Epithelial cell of proximal tubule (primary cell): ENCODE measurements at regions not wholly inside any gene's neighbourhood (a gene's known extent, or its start where the extent isn't known, plus 50 kb on each side); places are given as distances from the start of the nearest gene placed in this dataset.

Experiments used
- DNase-seq: peaks from one replicate; pipeline ENCODE4 v3.0.0-alpha.2; 2011; ENCODE audit warnings: low read depth
- H3K4me3 ChIP-seq: 2 replicates; pipeline ENCODE4 v1.5.1; 2011; ENCODE audit warnings: low read depth, mild to moderate bottlenecking, low read length
- CTCF ChIP-seq: conservative IDR thresholded peaks from 2 replicates; pipeline ENCODE4 v1.5.1; 2012; ENCODE audit warnings: low read depth, mild to moderate bottlenecking, low read length

- H3K4me3 ChIP-seq, result no peak overlapping the region
- TF ChIP-seq CTCF, result no peak
- no peak for DNase-seq
Measured at GRCh38 chr9:99387431-99387830, 165.3 kb downstream of the SEC61B start.

- DNase-seq, result no peak
- no peak for TF ChIP-seq CTCF
Measured at GRCh38 chr9:99389087-99390033, 167.3 kb downstream of the SEC61B start.

GRCh38 chr9:99391937-99392594 lies 170.0 kb downstream of the SEC61B start:
- TF ChIP-seq CTCF, result no peak
- no peak for DNase-seq
- H3K4me3 ChIP-seq, result no peak overlapping the region

More at GRCh38 chr9:99389087-99390033, 167.3 kb downstream of the SEC61B start:
- H3K4me3 ChIP-seq, result no peak overlapping the region

- no peak for DNase-seq
- no peak overlapping the region for H3K4me3 ChIP-seq
Measured at GRCh38 chr9:99392986-99393385, 170.9 kb downstream of the SEC61B start.

GRCh38 chr9:99393993-99394392 lies 171.9 kb downstream of the SEC61B start:
- H3K4me3 ChIP-seq, result no peak overlapping the region
- DNase-seq, result no peak
- TF ChIP-seq CTCF, result no peak

More at GRCh38 chr9:99392986-99393385, 170.9 kb downstream of the SEC61B start:
- no peak for TF ChIP-seq CTCF

GRCh38 chr9:99398241-99398640 lies 176.2 kb downstream of the SEC61B start:
- no peak for TF ChIP-seq CTCF
- H3K4me3 ChIP-seq, result no peak overlapping the region
- DNase-seq, result no peak
